ENCODE measurements at regions not wholly inside any gene's neighbourhood (a gene's known extent, or its start where the extent isn't known, plus 50 kb on each side); places are given as distances from the start of the nearest gene placed in this dataset.

- TF ChIP-seq, protein P1, sequence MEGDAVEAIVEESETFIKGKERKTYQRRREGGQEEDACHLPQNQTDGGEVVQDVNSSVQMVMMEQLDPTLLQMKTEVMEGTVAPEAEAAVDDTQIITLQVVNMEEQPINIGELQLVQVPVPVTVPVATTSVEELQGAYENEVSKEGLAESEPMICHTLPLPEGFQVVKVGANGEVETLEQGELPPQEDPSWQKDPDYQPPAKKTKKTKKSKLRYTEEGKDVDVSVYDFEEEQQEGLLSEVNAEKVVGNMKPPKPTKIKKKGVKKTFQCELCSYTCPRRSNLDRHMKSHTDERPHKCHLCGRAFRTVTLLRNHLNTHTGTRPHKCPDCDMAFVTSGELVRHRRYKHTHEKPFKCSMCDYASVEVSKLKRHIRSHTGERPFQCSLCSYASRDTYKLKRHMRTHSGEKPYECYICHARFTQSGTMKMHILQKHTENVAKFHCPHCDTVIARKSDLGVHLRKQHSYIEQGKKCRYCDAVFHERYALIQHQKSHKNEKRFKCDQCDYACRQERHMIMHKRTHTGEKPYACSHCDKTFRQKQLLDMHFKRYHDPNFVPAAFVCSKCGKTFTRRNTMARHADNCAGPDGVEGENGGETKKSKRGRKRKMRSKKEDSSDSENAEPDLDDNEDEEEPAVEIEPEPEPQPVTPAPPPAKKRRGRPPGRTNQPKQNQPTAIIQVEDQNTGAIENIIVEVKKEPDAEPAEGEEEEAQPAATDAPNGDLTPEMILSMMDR (IDR thresholded peaks at IDR 0.05; ENCODE audit: insufficient read depth, low read length): no peak
- no peak for TF ChIP-seq REST (IDR thresholded peaks at IDR 0.05; ENCODE audit: insufficient replicate concordance, low read depth)
Observed at GRCh38 chr15:98403169-98403568, 245.2 kb upstream of the IGF1R start.
